GM19467 (cell line): ENCODE measurements at regions not wholly inside any gene's neighbourhood (a gene's known extent, or its start where the extent isn't known, plus 50 kb on each side); places are given as distances from the start of the nearest gene placed in this dataset.
"Not testable (repeated sequence)": the region's sequence is repeated elsewhere in the genome, so short reads cannot be mapped to it uniquely, and the experiment has no call there.

Experiments
- ATAC-seq: cut with Tn5 transposase; IDR thresholded peaks from one replicate; pipeline ENCODE4 v1.9.1; 2021; ENCODE audit warnings: mild to moderate bottlenecking, moderate library complexity; ENCODE audit not compliant: unreplicated experiment

- no peak for ATAC-seq
These were observed 923.9 kb upstream of the MAN1A1 start for GRCh38 chr6:120273411-120273810.

GRCh38 chr6:120272038-120272437 lies 922.5 kb upstream of the MAN1A1 start:
- no peak for ATAC-seq

- not testable (repeated sequence) for ATAC-seq
These were observed 918.7 kb upstream of the MAN1A1 start for GRCh38 chr6:120268256-120268655.

GRCh38 chr6:120262354-120262753 lies 912.8 kb upstream of the MAN1A1 start:
- ATAC-seq, result no peak

GRCh38 chr6:120260636-120261035 lies 911.1 kb upstream of the MAN1A1 start:
- ATAC-seq, result no peak

- ATAC-seq, result no peak
These were observed 905.1 kb upstream of the MAN1A1 start for GRCh38 chr6:120254651-120255050.

- no peak for ATAC-seq
These were observed 898.9 kb upstream of the MAN1A1 start for GRCh38 chr6:120248451-120248850.

GRCh38 chr6:120237221-120237620 lies 887.7 kb upstream of the MAN1A1 start:
- ATAC-seq, result no peak

GRCh38 chr6:120230008-120230407 lies 880.4 kb upstream of the MAN1A1 start:
- no peak for ATAC-seq

- no peak for ATAC-seq
These were observed 878.7 kb upstream of the MAN1A1 start for GRCh38 chr6:120228297-120228696.

- ATAC-seq, result no peak
These were observed 869.8 kb upstream of the MAN1A1 start for GRCh38 chr6:120219339-120219738.

- ATAC-seq, result no peak
These were observed 864.5 kb upstream of the MAN1A1 start for GRCh38 chr6:120214088-120214499.

- ATAC-seq, result no peak
These were observed 862.6 kb upstream of the MAN1A1 start for GRCh38 chr6:120211955-120212792.

- no peak for ATAC-seq
These were observed 853.3 kb upstream of the MAN1A1 start for GRCh38 chr6:120202878-120203277.

GRCh38 chr6:120200853-120201252 lies 851.3 kb upstream of the MAN1A1 start:
- ATAC-seq, result no peak

- no peak for ATAC-seq
These were observed 848.5 kb upstream of the MAN1A1 start for GRCh38 chr6:120198033-120198432.

GRCh38 chr6:120186080-120186479 lies 836.5 kb upstream of the MAN1A1 start:
- ATAC-seq, result no peak

- ATAC-seq, result no peak
These were observed 823.7 kb upstream of the MAN1A1 start for GRCh38 chr6:120173250-120173649.

GRCh38 chr6:120164531-120164930 lies 815.0 kb upstream of the MAN1A1 start:
- ATAC-seq, result no peak

- no peak for ATAC-seq
These were observed 808.3 kb upstream of the MAN1A1 start for GRCh38 chr6:120157873-120158272.

- no peak for ATAC-seq
These were observed 797.7 kb upstream of the MAN1A1 start for GRCh38 chr6:120147071-120147871.

- no peak for ATAC-seq
These were observed 792.0 kb upstream of the MAN1A1 start for GRCh38 chr6:120141601-120142000.
